ENCODE measurements at regions not wholly inside any gene's neighbourhood (a gene's known extent, or its start where the extent isn't known, plus 50 kb on each side); places are given as distances from the start of the nearest gene placed in this dataset.

GRCh38 chr16:51753467-51754127 is 602.5 kb upstream of the SALL1 start:
- H3K4me1 Mint-ChIP-seq, result no peaks in the 10 kb centered on the region
- peaks cover 2 to 3% of the 10 kb centered on the region in 2 donors for H3K9me3 Mint-ChIP-seq
- H3K27me3 Mint-ChIP-seq (ENCODE audit: low read depth in 2 of 2), result no peaks in the 10 kb centered on the region
- no peaks in the 10 kb centered on the region for H3K9me3 ChIP-seq (ENCODE audit: control insufficient read depth, insufficient read depth, low read length)
- no peaks in the 10 kb centered on the region for H3K36me3 ChIP-seq (ENCODE audit: control insufficient read depth, insufficient read depth, low read length)
- H3K36me3 Mint-ChIP-seq, result no peaks in the 10 kb centered on the region
- no peaks in the 10 kb centered on the region for H3K4me1 ChIP-seq (ENCODE audit: control insufficient read depth, insufficient read depth, low read length)
- no peak overlapping the region for H3K27ac ChIP-seq (ENCODE audit: low read length)
- WGBS (ENCODE audit: insufficient coverage), result no CpG with 5 or more reads among the region's 1 CpG
- TF ChIP-seq CTCF (IDR thresholded peaks at IDR 0.05), result no peak
- H3K27ac Mint-ChIP-seq, result no peak overlapping the region
- no peak overlapping the region for H3K4me3 ChIP-seq (ENCODE audit: low read length)
- DNase-seq (no peak), ATAC-seq (no peak)
- H3K27me3 ChIP-seq (ENCODE audit: control insufficient read depth, insufficient read depth, low read length), result no peaks in the 10 kb centered on the region
- intact Hi-C loops (cut with micrococcal nuclease), result no loop called here
- H3K4me3 Mint-ChIP-seq, result no peak overlapping the region

DNA sequence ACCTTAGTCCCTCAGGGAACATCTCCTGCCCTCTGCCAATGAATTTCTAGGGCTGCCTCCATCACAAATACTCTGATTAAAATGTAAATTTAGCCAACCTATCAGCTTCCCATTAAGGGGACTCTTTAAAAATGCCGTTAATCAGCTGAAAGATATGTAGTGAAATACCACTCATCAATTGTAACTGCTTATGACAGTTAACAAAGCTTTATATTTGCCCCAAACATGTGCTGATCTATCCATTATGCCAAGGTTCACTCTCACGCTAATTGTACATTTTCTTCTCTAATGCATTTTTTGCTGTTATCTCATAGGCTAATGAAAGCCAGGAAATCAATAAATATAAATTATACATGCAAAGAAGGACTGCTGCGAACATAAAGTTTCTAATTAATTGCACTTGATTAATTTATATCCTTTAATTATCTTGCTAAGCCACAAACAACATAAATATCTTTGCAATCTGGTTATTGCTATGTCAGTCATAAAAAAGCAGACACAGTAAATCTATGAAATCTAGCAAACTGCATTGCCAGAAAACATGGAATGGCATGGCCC is 601.4 kb upstream of the SALL1 start:
- no peaks in the 10 kb centered on the region for H3K4me1 Mint-ChIP-seq
- 88% methylated on average over 2 of the region's 3 CpGs for WGBS (ENCODE audit: insufficient coverage)
- no peaks in the 10 kb centered on the region for H3K27me3 ChIP-seq (ENCODE audit: control insufficient read depth, insufficient read depth, low read length)
- H3K36me3 Mint-ChIP-seq, result no peaks in the 10 kb centered on the region
- H3K9me3 Mint-ChIP-seq, result peaks cover 5 to 6% of the 10 kb centered on the region in 2 donors
- DNase-seq (no peak), ATAC-seq (no peak)
- intact Hi-C loops (cut with micrococcal nuclease), result no loop called here
- H3K36me3 ChIP-seq (ENCODE audit: control insufficient read depth, insufficient read depth, low read length), result no peaks in the 10 kb centered on the region
- H3K27ac ChIP-seq (ENCODE audit: low read length), result no peak overlapping the region
- H3K4me3 ChIP-seq (ENCODE audit: low read length), result no peak overlapping the region
- H3K27me3 Mint-ChIP-seq (ENCODE audit: low read depth in 2 of 2), result no peaks in the 10 kb centered on the region
- no peak overlapping the region for H3K4me3 Mint-ChIP-seq
- no peaks in the 10 kb centered on the region for H3K4me1 ChIP-seq (ENCODE audit: control insufficient read depth, insufficient read depth, low read length)
- no peak overlapping the region for H3K27ac Mint-ChIP-seq
- no peak for TF ChIP-seq CTCF (IDR thresholded peaks at IDR 0.05)
- no peaks in the 10 kb centered on the region for H3K9me3 ChIP-seq (ENCODE audit: control insufficient read depth, insufficient read depth, low read length)

GRCh38 chr16:51747329-51747728 is 596.3 kb upstream of the SALL1 start:
- no peaks in the 10 kb centered on the region for H3K4me1 ChIP-seq (ENCODE audit: control insufficient read depth, insufficient read depth, low read length)
- no peak overlapping the region for H3K27ac ChIP-seq (ENCODE audit: low read length)
- WGBS (ENCODE audit: insufficient coverage), result 63% methylated on average over 2 of the region's 4 CpGs
- H3K36me3 ChIP-seq (ENCODE audit: control insufficient read depth, insufficient read depth, low read length), result no peaks in the 10 kb centered on the region
- Mint-ChIP-seq H3K9me3 (peaks cover 6 to 14% of the 10 kb centered on the region in 2 donors), H3K36me3 (no peaks in the 10 kb centered on the region), H3K4me3 (no peak overlapping the region), H3K27me3 (ENCODE audit: low read depth in 2 of 2) (no peaks in the 10 kb centered on the region), H3K27ac (no peak overlapping the region), H3K4me1 (no peaks in the 10 kb centered on the region)
- H3K4me3 ChIP-seq (ENCODE audit: low read length), result no peak overlapping the region
- H3K9me3 ChIP-seq (ENCODE audit: control insufficient read depth, insufficient read depth, low read length), result no peaks in the 10 kb centered on the region
- no peak for TF ChIP-seq CTCF (IDR thresholded peaks at IDR 0.05)
- no peaks in the 10 kb centered on the region for H3K27me3 ChIP-seq (ENCODE audit: control insufficient read depth, insufficient read depth, low read length)
- ATAC-seq (no peak), DNase-seq (no peak)
- intact Hi-C loops (cut with micrococcal nuclease), result no loop called here

- DNase-seq (no peak), ATAC-seq (no peak)
- H3K4me1 Mint-ChIP-seq, result no peaks in the 10 kb centered on the region
- H3K27me3 Mint-ChIP-seq (ENCODE audit: low read depth in 2 of 2), result no peaks in the 10 kb centered on the region
- H3K9me3 Mint-ChIP-seq, result peaks cover 6 to 7% of the 10 kb centered on the region in 2 donors
- no peaks in the 10 kb centered on the region for H3K4me1 ChIP-seq (ENCODE audit: control insufficient read depth, insufficient read depth, low read length)
- H3K4me3 Mint-ChIP-seq, result no peak overlapping the region
- H3K27ac Mint-ChIP-seq, result no peak overlapping the region
- H3K36me3 Mint-ChIP-seq, result no peaks in the 10 kb centered on the region
- peaks cover 5% of the 10 kb centered on the region for H3K9me3 ChIP-seq (ENCODE audit: control insufficient read depth, insufficient read depth, low read length)
- H3K4me3 ChIP-seq (ENCODE audit: low read length), result no peak overlapping the region
- WGBS (ENCODE audit: insufficient coverage), result 50% methylated on average over 1 of the region's 1 CpG
- no peaks in the 10 kb centered on the region for H3K36me3 ChIP-seq (ENCODE audit: control insufficient read depth, insufficient read depth, low read length)
- intact Hi-C loops (cut with micrococcal nuclease), result no loop called here
- no peak overlapping the region for H3K27ac ChIP-seq (ENCODE audit: low read length)
- no peaks in the 10 kb centered on the region for H3K27me3 ChIP-seq (ENCODE audit: control insufficient read depth, insufficient read depth, low read length)
- TF ChIP-seq CTCF (IDR thresholded peaks at IDR 0.05), result no peak
These were observed 583.1 kb upstream of the SALL1 start for GRCh38 chr16:51734220-51734619.
